GM19467 (cell line): ENCODE measurements at regions not wholly inside any gene's neighbourhood (a gene's known extent, or its start where the extent isn't known, plus 50 kb on each side); places are given as distances from the start of the nearest gene placed in this dataset.
"Not testable (repeated sequence)": the region's sequence is repeated elsewhere in the genome, so short reads cannot be mapped to it uniquely, and the experiment has no call there.

Source experiments
- ATAC-seq: cut with Tn5 transposase; IDR thresholded peaks from one replicate; pipeline ENCODE4 v1.9.1; 2021; ENCODE audit warnings: mild to moderate bottlenecking, moderate library complexity; ENCODE audit not compliant: unreplicated experiment

DNA sequence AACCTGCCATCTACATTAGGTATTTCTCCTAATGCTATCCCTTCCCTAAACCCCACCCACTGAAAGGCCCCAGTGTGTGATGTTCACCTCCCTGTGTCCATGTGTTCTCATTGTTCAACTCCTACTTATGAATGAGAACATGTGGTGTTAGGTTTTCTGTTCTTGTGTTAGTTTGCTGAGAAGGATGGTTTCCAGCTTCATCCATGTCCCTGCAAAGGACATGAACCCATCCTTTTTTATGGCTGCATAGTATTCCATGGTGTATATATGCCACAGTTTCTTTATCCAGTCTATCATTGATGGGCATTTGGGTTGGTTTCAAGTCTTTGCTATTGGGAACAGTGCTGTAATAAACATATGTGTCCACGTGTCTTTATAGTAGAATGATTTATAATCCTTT is 149.2 kb downstream of the PCDH7 start:
- ATAC-seq: not testable (repeated sequence)

DNA sequence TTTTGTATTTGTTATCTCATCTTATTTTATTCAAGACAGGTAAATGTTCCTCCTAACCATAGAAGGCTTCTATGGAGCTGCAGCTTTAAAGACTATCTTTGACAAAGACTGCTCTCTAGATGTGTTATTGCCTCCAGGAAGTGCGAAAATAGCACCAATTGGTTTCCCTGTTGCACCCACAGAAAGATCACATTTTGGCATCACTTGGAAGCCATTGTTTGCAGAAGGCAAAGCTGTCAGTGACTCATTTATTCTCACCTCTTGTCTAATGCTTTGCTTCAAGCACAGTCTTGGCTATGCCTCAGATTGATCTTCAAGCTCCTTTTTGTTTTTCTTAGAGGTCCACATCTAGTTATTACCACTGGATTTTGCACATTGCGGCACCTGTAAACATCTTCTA is 150.3 kb downstream of the PCDH7 start:
- ATAC-seq: no peak

DNA sequence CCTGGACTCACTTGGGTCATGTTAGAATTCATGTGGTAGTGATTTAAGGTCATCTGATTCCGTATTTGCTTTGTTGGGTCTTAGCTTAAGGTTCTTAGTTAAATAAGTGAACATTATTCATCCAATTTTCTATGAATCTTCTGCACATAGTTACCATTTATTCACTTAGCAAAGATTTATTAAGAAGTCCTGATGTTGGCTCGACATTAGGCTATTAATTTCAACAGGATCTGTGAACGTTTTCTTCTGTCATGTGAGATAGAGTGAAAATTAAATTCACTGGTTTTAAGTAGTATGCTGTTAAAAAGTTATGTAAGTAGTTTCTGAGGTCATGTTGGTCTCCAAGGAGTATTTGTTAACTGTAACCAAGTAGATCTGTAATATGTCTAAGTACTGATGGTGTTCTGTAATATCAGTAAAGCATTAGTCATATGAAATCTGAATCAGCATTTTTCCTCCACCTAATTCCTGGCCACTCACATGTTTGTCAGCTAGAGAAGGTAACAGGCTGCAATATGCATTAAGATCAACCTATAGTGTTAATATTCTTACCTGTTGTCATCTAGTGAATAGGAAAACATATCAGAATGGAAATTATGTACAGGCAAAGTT is 155.6 kb downstream of the PCDH7 start:
- no peak for ATAC-seq

DNA sequence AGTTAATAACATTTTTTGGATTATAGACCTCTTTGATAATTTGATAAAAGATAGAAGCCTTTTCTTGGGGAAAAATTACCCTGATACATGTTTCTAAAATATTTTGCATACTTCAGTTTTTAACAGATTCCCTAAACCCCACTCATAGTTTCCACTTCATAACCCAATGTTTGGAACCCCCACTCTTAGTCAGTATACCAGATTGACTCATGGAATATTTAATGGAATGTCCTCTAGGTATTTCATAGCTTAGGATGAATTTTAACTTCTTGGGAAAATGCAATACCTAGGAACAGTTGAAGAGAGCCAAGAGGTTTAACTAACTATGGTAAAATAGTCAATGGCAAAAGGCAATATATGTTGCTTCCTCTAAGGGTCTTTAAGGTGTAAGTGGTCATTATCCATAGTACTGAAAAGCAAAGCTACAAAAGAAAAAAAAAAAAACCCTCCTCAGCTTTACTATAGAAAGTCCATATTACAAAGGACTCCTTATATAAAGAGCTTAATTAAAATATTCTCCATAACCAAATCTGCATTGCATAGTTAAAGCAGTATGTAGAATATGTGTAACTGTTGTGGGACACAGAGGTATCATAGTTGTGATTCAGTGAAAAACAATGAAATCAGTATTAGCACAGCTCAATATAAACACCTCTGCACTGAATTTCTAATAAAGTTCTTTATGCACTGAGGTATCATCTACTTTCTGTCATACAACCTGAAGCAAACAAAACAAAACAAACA is 159.9 kb downstream of the PCDH7 start:
- ATAC-seq: no peak

DNA sequence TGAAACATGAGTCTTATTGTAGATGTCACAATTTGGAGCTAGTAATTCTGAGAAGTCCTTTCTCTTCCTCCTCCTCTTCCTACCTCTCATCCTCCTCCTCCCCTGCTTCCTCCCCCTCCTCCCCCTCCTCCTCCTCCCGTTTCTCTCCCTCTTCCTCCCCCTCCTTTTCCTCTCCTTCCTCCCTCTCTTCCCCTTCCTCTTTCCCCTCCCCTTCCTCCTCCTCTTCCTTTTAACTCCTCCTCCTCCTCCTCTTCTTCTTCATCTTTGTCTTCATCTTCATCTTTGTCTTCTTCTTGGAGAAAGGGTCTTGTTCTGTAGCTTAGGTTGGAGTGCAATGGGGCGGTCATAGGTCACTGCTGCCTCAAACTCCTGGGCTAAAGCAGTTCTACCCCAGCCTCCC is 161.8 kb downstream of the PCDH7 start:
- ATAC-seq: no peak

DNA sequence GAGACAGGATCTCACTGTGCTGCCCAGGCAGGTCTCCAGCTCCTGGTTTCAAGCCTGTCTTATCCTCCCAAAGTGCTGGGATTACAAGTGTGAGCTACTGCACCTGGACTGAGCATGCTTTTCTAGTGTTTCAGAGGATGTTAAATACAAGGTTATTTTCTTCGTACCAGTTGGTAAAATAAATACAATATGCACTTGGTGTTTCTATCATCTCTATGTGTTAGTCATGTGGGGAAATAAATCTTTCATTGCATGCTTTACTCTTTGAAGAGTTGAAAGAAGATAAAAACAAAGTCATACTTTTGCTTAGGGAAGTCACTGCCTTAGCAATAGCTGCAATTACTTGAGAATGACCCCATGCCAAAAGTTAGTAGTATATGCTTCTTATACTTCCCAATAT is 162.3 kb downstream of the PCDH7 start:
- no peak for ATAC-seq

DNA sequence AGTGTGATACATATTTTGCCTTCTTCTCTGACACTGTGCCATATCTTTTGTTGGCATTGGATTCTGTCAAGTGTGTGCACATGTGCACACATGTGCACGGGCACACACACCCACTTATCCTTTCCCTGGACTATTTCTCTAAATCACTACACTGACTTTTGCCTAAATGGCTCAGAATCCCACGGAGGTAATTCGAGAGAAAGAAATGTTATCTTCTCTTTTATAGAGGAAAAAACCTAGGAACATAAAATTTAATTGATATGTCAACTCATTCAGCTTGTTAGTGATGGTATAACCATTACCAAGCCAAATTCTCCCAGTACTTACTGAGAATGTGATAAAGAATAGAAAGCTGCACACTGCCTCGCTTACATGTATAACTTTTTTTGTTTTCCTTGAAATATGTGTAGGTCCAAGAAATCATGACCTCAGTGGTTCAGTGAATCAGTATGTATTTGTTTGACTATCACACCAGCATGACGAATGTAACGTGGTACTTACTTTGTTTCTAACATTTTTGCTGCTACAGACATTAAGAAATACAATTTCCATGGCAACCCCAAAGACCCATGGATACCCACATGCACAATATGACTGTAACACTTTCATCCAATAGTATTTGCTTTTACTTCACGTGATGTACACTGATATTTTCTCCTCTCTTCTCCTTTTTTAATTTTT is 163.0 kb downstream of the PCDH7 start:
- ATAC-seq: no peak

DNA sequence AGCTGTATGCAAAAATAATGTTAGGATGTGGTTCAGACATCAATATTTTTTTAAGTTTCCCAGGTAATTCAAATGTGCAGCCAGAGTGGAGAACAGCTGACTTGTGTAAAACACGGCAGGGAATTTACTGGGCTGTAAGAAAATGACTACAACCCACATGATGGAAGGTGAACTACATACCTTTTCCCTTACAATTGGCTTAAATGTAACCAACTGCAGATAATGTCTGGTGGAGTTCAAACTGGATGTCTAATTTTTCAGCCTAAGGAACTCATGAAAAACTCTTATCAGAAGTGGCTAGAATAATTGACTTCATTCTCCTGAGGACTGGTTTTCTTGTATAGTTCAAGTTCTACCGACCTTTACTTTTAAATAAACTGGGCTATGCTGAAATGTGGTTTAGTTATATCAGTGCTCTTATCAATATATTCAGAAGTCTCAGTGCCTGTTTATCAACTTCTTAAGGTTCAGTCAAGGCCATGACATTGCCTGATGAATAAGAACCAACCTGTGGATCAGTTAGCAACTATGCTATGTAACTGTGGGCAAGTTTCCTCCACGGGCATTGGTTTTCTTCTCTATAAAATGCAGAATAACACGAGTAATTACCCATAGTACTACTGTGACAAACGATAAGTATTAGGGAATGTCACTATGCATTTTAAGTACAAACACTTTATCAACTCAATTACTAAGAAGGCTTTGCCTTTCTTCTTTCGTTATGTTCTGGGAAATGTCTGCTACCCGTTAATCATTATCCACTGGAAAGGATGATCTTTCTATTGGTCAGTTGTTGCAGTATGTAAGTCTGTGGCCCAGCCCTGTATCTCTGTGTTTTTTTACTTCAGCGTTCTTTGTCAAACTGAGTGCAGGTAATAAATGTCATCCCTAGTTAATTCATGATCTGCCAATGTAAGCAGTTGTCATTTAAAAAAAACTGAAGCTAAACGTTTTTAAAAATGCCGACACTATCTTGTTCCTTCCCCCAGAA is 181.6 kb downstream of the PCDH7 start:
- ATAC-seq: no peak

DNA sequence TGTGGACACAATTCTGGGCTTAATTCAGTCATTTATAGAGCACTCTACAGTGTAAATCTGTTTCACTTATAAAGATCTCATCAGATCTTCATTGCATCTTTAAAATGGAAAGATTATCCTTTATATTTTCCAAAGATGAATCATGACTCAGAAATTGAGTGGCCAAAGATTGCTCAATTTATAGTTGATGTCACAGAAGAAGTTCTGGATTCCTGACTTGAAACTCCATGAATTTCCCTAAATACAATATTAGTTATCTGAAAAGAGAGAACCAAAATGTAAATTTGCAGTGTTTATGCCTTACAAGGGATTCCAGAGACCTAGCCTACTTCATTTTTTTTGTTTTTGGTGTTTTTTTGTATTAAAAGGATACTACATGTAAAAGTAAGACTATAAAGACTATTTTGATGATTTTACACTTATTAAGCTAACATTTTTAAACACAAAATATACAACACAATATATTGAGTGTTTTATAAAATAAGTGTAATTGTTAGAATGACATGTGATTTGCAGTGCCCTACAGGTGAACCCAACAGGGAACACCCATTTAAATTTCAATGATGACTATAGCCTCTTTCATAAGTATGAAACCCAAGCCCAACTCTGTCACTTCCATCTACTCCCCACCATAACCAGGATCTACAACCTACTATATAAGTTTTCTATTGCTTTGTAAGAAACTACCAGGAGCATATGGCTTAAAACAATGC is 183.5 kb downstream of the PCDH7 start:
- ATAC-seq: no peak

DNA sequence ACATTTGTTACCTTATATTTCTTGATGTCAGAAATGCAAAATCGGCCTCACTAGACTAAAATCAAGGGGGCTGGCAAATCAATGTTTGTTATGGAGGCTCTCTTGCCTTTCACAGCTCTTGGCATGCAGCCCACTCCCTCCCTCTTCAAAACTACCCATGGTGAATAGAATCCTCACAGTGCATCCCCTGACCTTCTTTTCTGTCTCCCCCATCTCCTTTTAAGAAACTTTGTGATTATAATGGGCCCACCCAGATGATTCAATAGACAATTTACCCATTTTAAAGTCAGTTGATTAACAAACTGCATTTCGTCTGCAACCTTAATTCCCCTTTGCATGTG is 184.0 kb downstream of the PCDH7 start:
- ATAC-seq: no peak

DNA sequence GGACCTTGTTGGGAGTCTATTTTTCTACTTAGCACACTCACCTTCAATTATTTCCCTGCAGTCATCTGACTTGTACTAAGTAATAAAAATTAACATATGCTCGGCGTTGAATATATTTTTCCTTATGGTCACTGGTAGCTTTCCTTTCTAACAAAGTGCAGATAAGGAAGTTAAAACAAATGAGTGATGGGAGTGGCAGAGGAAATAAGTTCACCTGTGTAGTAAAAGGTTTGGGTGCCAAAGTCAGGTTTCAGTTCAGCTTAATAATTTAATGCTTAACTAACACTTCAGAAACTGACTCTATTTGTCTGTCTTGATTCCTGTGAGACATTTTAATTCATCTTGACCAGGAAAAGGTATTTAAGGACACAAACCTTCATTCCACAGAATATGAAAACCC is 184.4 kb downstream of the PCDH7 start:
- ATAC-seq: no peak

DNA sequence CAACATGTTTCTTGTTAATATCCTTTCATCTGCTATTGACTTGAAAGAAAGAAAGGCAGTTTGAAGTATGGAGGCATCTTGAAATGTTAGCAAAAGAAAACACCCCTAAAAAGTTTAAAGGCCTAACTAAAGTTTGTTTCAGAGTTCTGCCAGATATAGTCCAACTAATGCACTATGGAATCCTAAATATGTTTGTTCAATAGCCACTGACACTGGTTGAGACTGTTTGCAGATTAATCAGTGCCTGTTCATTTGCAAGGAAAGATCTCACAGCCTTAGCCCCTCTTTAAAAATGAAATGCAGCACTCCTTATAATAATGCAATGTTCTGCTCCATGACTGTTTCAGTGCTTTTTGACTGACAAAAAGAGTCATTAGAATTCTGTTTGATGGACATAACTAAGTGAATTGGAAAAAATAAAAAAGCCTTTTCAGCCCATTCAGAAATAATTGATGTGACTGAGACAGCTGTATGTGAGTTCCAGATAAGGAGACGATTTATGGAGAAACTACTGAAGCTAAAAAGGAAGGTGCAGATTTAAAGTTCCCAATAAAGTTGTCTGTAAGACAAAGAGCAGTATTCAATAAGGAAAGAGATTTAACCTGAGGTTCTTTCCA is 192.0 kb downstream of the PCDH7 start:
- no peak for ATAC-seq

DNA sequence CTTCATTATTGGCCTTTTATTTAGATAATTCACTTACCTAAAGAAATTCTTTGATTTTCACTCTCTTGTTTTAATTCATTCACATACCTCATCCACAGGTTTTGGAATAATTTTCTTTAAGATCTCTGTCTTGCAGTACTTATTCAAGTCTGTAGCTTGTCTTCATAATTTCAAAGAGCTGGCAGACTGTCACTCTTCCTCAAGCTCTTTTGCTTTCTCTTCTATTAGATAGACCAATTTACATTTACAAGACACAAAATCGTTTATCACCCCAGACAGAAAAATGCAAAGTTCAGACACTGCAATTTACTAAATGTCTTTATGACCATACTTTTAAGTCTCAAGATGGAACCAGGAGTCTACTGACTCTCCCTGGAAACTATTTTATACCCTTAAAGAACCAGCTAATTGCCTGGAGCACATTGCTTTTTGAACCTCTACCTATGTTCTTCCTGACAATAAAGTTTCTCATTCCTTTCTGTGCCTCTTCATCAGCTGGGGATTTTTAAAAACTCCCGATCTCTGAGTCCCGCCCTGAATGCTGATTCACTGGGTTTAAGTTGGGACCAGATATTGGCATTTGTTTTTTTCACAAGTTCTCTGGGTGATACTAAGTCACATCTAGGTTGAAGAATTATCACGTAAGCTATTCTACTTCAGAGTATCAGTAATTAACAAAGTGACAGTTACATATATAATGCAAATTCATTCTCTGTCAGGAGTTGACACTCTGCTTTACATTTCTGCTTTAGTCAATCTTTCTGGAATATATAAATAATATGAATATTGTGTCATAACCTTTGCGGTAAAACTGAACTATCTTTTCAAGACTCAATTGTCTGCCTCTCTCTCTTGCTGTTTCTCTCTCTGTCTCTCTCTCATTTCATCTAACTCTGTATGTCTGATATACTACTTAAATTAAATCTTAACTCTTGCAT is 196.4 kb downstream of the PCDH7 start:
- ATAC-seq: no peak

DNA sequence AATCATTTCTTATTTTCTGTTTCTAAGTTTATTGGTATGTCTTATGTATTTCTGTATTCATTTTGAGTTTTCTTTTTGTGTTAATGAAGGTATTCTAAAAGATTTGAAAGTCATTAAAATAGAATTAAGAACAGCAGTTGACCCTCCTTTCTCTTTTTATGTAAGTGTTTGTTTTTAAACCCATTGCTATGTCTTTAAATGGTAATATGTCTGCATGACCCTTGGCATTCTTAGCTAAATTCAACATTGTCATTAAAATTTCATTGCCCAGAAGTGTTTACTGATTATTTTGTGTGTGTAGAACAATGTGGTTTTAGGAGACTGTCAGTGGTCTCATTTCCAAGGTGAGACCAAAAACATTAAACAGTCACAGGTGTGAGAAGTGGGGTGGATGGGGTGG is 197.8 kb downstream of the PCDH7 start:
- ATAC-seq: no peak

DNA sequence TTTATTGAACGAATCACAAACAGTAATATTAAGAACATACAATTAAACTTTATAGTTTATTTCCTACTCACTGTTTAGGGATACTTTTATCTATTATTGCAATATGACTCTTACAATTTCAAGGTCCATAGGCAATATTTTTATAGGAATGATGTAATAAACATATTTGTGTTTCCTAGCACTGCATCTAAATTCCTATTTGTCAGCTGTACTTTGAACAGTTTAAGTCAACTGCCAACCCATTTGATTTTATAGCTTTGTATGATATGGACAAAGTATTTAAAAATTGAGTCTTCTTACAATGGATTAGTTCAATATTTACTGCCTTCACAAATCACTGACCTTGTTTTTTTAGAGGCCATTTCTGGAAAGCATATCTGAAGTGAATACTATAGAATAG is 199.3 kb downstream of the PCDH7 start:
- no peak for ATAC-seq

DNA sequence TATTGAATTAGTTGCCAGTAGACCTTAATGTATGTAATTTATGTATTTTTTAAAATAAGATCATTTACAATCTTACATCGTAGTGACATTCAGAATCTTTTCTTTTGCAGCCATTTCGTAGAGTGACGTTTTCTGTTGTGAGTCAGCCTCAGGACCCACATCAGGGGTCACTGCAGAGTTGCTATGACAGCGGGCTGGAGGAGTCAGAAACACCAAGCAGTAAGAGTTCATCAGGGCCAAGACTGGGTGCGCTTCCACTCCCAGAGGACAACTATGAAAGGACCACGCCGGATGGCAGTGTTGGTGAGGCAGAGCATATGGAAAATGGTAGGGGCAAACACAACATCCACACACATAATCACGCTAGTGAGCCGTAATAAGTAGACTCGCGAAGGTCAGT is 199.9 kb downstream of the PCDH7 start:
- no peak for ATAC-seq

DNA sequence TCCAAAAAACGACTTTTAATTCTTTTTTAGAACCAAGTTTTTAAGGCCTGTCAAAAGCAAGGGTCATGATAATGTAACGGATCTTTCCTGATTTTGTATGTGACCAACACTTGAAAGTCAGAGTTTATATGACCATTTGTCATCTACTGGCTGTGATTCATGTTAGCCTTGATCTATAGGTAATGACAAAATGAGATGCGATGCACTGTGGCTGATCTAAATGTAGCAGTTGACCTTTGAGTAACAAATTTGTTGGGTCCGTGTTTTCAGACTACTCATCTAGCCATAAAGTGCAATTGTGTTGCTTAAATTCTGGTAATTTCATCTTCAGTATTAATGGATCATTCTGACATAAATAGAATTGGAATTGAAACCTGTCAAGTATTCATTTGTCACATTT is 202.5 kb downstream of the PCDH7 start:
- no peak for ATAC-seq

DNA sequence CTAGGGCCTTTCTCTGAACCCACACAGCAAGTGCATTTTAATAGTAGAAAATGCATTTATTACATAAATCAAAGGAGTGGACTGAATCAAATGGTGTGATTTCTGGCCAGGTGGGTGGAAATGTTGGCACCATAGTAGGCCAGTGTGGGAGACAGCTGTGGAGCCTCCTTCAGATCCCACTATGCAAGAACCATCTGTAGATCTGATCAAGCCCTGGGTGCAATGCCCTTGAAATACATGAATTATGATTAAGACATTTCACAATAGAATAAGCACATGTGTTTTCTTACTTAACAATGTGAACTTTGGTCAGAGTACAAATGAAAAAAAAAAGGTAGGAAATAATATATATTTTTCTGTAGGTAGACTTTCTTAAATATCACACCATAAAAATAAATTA is 204.3 kb downstream of the PCDH7 start:
- ATAC-seq: no peak

DNA sequence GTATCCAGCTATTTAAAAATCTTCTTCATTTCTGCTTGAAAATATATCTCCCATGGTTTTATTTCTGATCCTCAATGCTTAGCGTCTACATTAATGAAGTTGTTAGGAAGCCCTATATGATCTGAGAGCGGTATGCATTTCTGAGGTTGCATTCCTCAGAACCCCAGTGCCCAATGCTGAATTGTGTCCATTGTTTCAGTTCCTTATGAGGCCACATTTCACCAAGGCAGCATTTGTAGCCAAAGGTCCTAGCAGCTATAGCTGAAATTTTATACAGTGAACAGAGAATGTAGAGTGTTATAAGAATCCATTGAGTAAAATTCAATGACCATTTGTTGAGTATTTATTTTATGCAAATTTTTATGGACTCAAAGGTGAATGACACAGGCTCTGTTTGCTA is 209.5 kb downstream of the PCDH7 start:
- no peak for ATAC-seq
